GM19438 (cell line): ENCODE measurements at regions not wholly inside any gene's neighbourhood (a gene's known extent, or its start where the extent isn't known, plus 50 kb on each side); places are given as distances from the start of the nearest gene placed in this dataset.

ENCODE experiments used
- ATAC-seq: cut with Tn5 transposase; IDR thresholded peaks from one replicate; pipeline ENCODE4 v1.9.1; 2021; ENCODE audit warnings: low read depth; ENCODE audit not compliant: unreplicated experiment

DNA sequence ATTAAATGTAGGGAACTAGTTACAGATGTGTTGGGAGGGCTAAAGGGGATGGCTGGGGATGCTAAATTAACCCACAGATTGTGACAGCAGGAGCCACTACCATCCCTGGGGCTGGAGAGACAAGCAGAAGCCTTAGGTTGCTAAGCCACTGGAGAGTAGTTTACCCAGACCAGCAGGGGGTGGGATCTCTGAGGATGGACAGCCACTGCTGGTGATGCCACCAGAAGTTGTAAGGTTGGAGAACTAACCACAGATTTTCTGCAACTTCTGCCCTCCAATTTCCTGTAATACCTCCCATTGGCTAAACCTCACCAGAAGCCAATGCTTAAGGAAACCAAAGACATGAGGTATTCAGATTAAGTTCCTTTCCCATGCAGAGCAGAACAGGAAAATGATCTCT lies 139.6 kb upstream of the NOX3 start:
- ATAC-seq = no peak

DNA sequence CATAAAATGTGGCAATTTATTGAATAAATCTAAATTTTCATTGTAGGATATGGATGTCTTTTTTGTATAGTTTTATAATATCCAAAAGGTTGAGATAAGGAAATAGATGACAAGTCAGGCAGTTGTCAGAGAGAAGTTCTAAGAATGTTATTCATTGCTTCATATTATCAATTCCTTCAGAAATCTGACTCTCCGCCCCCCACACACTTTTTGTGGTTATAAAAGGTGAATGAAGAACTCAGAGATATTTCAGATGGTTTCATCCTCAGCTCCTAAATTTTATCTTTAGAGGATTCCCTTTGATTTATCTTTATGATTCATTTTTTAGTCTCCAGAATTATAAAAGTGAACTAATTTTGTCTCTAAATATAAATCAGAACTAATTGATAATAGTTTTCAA lies 136.1 kb upstream of the NOX3 start:
- ATAC-seq = no peak

DNA sequence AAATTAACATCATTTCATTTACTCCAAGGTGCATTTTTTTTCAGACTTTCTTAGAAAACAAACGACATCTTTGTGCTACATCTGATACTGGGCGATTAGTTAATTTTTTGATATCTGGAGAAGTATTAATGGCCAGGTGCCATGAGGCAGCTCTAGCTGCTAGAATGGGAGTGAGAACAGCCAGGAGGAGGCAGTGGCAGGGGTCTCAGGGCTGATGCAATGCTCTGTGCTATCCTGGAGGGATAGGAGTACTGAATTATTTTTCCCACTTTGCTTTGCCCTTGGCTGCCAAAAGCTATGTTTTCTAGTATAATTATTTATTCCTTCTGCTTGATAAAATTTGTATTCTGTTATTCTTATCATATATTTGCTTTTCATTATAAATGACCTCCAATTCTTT lies 133.6 kb upstream of the NOX3 start:
- ATAC-seq = no peak

DNA sequence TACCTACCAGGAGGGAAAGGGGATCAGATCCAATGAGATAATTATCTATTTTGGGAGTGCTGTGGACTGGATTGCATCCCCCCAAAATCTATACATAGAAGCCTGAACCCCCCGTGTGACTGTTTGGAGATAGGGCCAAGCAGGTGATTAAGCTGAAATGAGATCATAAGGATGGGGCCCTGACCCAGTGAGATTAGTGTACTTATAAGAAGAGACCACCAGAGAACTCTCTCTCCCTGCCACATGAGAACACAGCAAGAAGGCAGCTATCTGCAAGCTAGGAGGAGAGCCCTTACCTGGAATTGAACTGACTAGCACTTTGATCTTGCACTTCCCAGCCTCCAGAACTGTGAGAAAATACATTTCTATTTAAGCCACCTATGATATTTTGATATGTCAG lies 132.2 kb upstream of the NOX3 start:
- no peak for ATAC-seq

DNA sequence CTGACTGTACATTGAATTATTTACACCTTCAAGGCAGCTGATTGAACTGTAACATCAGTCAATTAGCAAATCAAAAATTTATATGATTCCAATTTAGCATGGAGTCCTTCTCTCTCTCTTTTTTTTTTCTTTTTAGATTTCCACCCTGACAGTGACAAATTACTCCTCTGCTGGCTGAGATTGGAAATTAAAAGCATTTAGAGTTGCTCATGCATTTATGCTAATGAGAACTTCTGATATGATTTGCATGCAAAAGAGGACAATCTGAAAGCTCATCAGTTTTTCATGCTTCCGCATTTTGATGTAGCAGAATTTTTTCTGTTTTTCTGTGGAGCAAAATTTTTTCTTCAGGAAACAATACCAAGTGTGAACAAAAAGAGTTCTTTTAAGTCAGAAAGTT lies 130.5 kb upstream of the NOX3 start:
- ATAC-seq = no peak

DNA sequence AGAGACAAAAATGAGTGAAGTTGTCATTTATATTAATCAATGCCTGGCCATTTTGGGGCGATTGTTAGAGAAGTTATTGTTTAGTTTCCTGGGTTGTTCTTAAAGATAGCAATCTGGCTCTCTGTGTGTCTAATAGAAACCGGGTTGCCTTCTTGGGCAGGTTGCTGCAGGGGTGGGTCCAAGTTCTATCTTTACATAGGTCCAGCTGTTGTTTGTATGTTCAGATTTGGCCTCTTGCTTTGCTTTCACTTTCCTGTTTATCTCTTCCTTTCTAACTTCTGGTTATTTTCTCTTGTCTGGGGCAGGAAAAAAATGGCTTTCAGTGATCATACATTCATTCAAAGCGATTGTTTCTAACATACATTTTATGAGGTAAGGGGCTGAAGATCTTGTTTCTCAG lies 128.4 kb upstream of the NOX3 start:
- ATAC-seq = no peak

DNA sequence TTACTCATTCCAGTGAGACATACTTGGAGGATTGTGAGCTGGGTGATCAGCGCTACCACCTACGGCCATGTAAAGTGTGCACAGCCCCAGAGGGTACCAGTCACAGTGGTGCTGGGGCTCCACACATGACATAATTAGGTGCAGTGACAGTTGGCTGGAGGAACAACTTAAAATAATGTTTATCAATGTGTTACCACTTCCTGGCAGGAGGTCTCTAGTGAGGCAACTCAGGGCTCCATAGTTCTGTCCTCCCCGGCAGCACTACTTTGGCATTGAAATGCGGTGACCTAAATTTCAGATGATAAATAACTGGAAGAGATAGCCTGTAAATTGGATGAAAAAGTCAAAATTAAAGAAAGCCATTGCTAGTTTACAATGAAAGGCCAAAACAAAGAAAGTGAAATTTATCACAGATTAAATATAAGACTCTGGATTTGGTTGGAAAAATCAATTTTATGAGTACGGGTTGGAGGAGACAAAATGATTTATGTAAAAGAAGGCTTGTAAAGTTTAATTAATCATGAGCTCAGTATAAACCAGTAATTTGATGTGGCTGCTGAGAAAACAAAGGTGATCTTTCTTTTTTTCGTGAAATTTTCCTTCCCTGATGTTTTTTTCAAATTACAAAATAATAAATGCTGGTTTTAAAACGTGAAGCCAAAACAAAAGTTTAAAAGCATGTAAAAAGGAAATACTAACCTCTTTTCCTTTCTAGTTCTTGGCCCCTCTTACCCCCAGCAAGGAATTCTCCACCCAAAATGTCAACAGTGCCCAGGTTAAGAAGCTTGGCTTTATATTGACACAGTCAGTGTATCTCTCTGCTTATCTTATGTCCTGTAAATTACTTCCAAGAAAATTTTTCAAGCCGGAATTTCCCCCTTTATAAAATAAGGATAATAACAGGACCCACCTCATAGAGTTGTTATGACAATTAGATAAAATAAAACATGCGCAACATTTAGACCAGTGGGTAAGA lies 126.7 kb upstream of the NOX3 start:
- ATAC-seq = no peak

DNA sequence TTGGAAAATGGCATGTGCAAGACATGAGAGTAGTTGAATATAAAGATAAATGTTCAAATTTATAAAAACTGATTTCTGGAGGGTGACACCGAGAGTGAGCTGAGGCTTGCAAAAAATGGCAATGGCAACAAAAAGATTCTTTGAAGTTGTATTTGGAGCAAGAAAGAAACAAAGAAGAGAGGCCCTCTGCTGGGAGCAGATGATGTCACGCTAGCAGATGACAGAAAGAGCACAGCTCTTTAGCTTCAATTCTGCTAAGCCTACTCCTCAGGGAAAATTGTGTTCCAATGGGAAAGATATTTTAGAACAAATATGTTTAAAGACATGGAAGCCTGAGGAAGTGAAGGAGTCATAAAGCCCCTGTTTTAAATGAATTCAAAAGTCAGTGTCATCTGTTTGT lies 125.3 kb upstream of the NOX3 start:
- ATAC-seq = no peak

DNA sequence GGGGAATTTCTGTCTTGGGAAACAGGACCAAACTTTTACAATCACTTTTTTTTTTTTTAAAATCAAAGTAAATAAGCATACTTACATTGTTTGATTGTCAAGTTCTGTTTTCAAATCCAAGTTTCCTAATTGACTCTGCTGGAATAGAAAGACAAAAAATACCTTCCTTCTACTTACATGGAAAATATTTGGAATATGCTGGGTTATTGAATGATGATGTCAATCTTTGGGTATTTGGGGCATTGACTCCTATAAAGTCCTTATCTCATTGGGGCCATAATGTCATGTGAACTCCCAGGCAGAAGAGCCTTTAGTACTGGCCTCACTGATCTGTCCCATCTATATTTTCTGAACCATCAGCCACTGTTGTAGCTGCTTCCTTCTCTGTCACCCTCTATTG lies 122.6 kb upstream of the NOX3 start:
- no peak for ATAC-seq

DNA sequence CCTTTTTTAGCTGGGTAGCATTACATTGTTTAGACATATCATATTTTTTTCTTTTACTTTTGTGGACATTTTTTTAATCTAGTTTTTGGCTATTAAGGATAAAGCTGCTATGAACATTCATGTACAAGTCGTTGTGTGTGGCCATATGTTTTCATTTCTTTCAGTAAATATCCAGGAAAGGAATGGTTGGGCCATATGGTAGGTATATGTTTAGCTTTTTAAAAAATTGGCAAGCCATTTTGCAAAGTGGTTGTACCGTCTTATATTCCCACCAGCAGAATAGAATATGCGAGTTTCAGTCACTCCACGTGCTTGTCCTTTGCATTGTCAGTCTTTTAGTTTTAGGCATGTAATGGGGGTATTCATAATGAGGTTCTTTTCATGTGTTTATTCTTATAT lies 106.3 kb upstream of the NOX3 start:
- ATAC-seq = no peak

DNA sequence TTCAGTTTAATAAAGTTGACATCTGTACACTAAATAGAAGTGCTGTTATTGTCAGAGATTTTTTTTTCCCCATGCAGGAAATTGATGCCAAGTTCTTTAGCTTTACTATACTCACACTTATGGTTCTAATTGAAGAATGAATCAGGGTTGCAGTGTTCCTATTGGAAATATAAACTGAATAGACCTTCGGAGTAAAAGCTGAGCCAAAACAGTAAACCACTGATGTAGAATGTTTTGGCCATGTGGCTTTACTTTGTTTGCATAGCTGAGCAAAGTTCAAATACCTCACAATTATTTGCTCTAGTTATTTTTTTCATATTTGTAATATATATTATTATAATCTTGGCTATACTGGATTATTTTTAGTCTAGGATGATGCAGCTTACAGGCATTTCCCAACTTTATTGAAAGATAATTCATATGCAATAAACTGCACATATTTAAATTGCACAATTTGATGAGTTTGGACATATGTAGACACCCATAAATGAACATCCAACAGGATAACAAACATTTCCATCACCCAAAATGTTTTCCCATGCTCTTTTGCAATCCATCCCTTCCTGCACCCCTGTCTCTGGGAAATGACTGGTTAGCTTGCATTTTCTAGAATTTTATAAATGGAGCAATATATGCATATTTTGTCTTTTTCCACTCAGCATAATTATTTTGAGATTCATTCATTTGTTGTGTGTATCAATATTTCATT lies 105.8 kb upstream of the NOX3 start:
- ATAC-seq = no peak

DNA sequence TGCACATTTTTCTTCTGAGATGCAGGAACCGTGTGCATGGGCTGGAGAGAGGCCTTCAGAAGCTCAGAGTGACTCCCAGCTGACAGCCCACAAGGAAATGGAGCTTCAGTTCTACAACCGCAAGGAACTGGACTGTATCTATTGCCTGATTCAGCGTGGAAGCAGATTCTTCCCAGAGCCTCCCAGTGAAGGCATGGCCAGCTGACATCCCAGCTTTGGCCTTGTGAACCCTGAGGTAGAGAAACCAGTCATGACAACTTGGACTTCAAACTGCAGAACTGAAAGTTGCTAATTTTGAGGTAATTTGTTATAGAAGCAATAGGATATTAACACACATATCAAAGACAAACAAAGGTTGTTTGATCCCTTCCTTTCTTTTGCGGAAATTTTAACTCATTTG lies 94.3 kb upstream of the NOX3 start:
- ATAC-seq = no peak

DNA sequence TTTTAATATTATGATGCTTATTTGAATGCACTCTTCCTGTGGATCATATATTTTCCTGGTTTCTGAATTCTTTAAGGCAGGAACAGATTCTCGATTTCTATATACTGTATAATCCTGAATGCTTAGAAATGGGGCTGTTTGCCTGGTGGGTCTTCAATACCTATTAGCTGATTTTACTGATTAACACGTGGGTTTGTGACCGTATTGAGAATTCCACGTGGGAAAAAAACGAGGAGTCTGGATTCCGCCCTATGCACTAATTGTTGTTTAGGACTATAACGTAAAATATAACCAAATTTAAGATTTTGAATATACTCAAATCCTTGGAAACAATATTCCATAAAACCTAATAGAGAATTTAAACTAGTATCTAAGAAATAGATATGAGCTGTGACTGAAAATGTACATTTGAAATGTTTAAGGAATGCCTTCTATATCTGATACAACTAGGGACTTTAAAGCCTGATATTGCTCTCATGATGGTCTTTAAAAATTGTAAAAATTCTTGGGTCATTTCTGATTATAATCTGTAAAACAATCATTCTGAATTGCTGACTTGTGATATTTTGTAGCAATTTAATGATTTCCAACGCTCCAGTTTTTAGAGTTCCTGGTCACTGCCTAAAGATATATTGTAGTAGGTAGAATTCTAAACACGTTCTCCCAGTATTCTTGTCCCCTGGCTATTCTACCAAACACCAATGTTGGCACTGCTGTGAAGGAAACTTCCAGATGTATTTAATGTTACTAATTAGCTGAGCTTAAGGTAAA lies 93.6 kb upstream of the NOX3 start:
- ATAC-seq = no peak

DNA sequence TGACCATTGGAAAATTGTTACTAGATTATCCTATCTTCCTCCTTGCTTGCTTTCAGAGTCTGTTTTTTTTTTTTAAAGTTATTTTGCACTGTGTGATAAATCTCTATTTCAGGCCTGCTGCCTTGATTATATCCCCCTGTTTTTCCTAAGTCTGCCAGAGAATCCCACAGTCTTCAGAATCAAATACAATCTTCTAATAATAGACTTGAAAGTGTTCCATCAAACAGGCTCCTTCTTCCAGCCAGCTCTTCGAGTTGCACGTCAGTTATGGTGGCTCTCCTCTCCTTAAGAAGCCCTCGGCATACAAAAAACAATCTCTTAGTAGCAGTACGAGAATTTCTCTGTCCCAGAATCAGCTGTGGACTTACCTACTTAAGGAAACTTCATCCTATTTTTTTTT lies 92.9 kb upstream of the NOX3 start:
- ATAC-seq = no peak

DNA sequence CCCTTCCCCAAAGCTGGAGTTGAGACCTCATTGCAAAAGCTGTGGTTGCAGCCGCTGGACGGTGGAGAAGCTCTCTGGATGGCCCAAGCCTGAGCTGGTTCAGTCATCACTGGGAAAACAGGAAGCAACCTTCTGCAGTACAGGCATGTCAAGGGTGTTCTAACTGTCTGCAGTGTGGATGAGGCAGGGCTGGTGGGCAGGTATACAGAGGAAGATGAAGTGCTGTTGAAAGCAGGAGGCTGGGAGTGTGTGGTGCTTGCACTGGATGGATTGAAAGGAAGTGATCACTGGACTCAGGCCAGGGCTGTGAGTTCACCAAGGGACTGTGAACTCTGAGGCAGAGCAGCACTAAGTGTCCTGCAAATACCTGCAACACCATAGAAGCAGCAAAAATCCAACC lies 89.0 kb upstream of the NOX3 start:
- ATAC-seq = no peak

DNA sequence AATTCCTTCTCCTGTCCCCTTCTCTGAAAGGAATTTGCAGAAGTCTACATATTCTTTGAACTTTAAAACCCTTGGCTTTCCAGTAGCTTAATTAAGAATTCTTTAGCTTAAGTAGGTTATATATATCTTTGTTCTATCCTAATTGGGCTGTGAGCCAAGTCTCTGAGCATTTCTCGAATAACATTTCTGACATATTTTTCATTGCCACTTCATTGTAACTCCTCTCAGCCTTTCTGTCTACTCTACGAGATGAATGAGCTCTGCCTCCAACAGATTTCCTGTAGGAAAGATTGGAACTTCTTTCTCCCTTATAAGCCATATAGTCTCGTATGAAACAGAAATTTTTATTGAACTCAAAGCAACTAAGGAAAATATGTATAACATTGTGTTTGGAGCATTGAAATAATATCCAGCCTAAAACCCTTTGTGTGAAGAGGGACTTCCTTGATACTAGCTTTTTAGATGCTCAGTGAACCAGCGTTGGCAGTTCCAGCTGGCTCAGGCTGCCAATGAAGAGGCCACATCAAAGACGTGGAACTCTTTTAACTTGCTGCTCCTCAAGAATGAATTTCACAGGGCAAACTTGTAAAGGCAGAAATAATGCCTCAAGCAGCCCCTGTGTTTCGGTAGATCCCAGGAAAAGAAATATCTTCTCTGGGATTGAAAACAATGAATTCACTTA lies 87.7 kb upstream of the NOX3 start:
- no peak for ATAC-seq

DNA sequence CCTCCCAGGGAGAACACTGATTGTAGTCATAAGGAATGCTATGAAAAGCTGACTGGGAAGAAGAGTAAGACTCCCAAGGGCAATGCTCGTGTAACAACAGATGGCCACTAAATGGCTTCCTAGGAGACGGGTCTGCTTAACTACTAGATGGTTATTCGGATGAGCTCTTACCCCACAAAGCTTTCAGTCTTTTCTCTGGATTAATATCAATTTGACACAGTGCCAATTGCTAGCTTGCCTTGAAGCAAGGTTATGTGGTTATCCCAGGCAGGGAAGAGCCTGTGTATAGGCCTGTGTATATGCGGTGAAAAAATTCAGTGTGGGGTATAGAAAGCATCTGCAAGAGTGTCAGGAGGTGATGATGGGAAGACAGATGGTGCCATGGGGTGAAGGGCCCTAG lies 86.4 kb upstream of the NOX3 start:
- no peak for ATAC-seq

DNA sequence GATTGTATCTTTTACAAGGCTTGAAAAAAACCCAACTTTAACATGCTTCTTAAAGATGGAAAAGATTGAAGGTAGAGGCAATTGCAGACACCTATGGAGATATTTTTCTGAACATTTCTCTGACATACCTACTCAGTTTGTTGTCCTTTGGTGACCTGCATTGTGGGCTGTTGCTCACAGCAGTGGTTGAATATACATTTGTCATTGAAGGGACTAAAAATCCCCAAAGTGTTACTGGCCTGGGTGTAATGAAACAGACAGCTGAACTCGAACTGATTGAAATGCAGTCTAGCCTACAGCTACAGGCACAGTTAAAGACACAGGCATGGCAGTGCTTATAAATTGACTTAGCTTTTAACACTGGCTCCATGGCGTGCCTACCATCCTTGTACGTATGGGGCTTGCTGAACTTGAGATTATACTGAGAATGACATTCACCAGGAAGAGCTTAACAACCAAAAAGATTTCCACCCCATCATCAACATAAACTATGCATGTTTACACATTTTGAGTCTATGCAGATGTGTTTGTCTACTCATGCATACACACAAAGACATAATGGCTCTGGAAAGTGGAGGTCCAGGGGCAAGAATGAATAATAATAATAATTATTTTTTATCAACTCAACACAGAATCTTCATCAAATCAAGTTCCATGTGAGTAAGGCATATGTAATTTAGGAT lies 83.2 kb upstream of the NOX3 start:
- no peak for ATAC-seq

DNA sequence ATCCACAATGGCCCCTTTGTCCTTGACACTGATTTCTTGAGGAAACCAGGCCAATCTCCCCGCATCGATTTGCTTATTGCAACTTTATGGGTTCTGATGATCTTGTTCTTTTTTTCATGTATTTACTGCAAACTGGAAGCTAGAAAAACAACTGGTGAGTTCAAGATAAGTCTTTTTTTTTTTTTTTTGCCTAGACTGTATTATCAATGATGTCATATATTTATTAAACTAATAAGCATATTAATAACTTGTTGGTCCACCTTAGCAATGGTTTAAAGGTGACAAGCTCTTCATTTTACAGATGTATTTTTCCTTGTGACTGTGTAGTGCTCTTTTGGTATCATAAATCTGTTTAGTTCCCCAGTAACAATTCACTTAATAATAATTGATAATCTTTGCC lies 79.0 kb upstream of the NOX3 start:
- ATAC-seq = no peak

DNA sequence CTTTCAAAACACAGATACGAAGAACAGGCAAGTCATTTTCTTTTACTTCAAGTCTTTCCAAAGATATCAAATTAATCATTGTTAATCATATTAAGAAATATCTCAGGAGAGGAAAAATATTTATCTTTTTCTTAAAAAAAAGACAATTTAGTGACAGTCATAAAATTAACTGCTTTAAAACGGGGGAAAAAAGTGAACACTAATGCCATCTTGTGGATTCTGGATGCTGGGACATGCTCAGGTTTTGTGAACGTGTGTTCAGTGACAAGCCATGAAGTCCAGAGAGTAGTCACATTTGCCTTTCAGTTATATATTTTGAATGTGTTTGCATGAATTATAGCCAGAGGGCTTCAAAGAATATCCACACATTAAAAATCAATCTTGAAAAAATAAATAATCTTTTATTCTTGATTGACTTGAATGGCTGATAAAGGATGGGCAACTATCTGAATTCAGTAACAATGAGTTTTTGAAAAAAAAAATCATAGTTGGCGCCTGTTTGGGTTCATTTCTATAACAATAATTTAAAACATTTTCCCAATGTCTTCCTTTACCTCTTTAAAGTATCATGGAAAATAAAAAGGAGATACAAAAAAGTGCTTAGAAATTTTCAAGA lies 74.7 kb upstream of the NOX3 start:
- no peak for ATAC-seq
